ENCODE measurements at regions not wholly inside any gene's neighbourhood (a gene's known extent, or its start where the extent isn't known, plus 50 kb on each side); places are given as distances from the start of the nearest gene placed in this dataset.

DNA sequence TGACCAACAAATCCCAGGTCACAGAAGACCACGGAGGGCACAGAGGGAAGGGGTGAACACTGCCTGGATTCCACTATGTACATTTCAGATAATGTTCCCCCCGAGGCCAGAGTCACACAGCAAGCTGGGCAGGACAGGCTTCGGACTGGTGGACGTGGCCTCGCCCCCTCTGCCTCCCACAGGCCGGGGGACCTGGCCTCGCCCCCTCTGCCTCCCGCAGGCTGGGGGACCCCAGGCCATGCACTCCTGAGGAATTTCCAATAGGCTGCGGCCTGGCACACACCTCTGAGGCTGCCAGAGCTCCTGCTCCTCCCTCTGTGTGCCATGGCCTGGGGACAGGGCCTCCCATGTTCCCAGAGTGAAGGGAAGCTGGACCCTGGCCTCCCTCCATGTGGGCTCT, 1352.8 kb downstream of the BRD1 start:
- Histone ChIP-seq H2AFZ (ENCODE audit: low read depth, low read length, poor library complexity, severe bottlenecking) (no peak overlapping the region), H4K20me1 (ENCODE audit: insufficient read depth) (no peaks in the 10 kb centered on the region), H3K4me2 (ENCODE audit: low read length) (no peak overlapping the region), H3K79me2 (ENCODE audit: insufficient read depth, low read length) (no peaks in the 10 kb centered on the region), H3K9ac (ENCODE audit: low read length) (no peak overlapping the region), H3K9me2 (ENCODE audit: insufficient read depth) (no peaks in the 10 kb centered on the region), H3K4me3 (replicated peaks in 1 of 2; ENCODE audit: low read depth in 1 of 2, low read length in 2 of 2) (no peak overlapping the region), H3K27ac (ENCODE audit: low read depth, low read length) (no peak overlapping the region), H3K9me3 (ENCODE audit: control insufficient read depth in 1 of 2, insufficient read depth in 1 of 2, low read depth in 1 of 2, low read length in 2 of 2) (no peaks in the 10 kb centered on the region), H3K36me3 (ENCODE audit: control insufficient read depth in 1 of 2, insufficient read depth in 2 of 2, low read length in 2 of 2) (no peaks in the 10 kb centered on the region), H3K4me1 (ENCODE audit: control insufficient read depth in 1 of 2, insufficient read depth in 2 of 2, low read length in 2 of 2) (no peaks in the 10 kb centered on the region), H3K27me3 (ENCODE audit: insufficient read depth, low read length) (0 out of 2 replicates have a peak, but pooled peaks cover 4% of the 10 kb centered on the region)
- ATAC-seq (no peak), DNase-seq (ENCODE audit: low read depth, low spot score) (no peak)
- intact Hi-C loops (cut with micrococcal nuclease) = no loop called here
- ChIA-PET CTCF (no interaction called here), POLR2A (no interaction called here), RAD21 (ENCODE audit: low non-redundant PET in 1 of 2, low total read pairs in 2 of 2, uncharacterized antibody in 2 of 2, unreplicated experiment in 2 of 2) (no interaction called here)
- no peak for TF ChIP-seq CEBPB (IDR thresholded peaks at IDR 0.05; ENCODE audit: low read depth)
- no peak for TF ChIP-seq SRF (IDR thresholded peaks at IDR 0.05; ENCODE audit: low read depth)
- TF ChIP-seq EZH2phosphoT487 (IDR thresholded peaks at IDR 0.05; ENCODE audit: borderline replicate concordance) = no peak
- TF ChIP-seq ATF3 (IDR thresholded peaks at IDR 0.05) = no peak
- TF ChIP-seq, protein P1, sequence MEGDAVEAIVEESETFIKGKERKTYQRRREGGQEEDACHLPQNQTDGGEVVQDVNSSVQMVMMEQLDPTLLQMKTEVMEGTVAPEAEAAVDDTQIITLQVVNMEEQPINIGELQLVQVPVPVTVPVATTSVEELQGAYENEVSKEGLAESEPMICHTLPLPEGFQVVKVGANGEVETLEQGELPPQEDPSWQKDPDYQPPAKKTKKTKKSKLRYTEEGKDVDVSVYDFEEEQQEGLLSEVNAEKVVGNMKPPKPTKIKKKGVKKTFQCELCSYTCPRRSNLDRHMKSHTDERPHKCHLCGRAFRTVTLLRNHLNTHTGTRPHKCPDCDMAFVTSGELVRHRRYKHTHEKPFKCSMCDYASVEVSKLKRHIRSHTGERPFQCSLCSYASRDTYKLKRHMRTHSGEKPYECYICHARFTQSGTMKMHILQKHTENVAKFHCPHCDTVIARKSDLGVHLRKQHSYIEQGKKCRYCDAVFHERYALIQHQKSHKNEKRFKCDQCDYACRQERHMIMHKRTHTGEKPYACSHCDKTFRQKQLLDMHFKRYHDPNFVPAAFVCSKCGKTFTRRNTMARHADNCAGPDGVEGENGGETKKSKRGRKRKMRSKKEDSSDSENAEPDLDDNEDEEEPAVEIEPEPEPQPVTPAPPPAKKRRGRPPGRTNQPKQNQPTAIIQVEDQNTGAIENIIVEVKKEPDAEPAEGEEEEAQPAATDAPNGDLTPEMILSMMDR (IDR thresholded peaks at IDR 0.05 in 2 of 3, conservative IDR thresholded peaks at IDR 0.05 in 1 of 3; ENCODE audit: borderline replicate concordance in 1 of 3, insufficient read depth in 1 of 3, low read depth in 2 of 3, low read length in 2 of 3) = no peak
- no peak for TF ChIP-seq POLR2A (IDR thresholded peaks at IDR 0.05; ENCODE audit: borderline replicate concordance, extremely low read depth, insufficient read depth, insufficient read length)
- no peak for TF ChIP-seq CBX3 (IDR thresholded peaks at IDR 0.05; ENCODE audit: low read depth)
- TF ChIP-seq, protein P2, sequence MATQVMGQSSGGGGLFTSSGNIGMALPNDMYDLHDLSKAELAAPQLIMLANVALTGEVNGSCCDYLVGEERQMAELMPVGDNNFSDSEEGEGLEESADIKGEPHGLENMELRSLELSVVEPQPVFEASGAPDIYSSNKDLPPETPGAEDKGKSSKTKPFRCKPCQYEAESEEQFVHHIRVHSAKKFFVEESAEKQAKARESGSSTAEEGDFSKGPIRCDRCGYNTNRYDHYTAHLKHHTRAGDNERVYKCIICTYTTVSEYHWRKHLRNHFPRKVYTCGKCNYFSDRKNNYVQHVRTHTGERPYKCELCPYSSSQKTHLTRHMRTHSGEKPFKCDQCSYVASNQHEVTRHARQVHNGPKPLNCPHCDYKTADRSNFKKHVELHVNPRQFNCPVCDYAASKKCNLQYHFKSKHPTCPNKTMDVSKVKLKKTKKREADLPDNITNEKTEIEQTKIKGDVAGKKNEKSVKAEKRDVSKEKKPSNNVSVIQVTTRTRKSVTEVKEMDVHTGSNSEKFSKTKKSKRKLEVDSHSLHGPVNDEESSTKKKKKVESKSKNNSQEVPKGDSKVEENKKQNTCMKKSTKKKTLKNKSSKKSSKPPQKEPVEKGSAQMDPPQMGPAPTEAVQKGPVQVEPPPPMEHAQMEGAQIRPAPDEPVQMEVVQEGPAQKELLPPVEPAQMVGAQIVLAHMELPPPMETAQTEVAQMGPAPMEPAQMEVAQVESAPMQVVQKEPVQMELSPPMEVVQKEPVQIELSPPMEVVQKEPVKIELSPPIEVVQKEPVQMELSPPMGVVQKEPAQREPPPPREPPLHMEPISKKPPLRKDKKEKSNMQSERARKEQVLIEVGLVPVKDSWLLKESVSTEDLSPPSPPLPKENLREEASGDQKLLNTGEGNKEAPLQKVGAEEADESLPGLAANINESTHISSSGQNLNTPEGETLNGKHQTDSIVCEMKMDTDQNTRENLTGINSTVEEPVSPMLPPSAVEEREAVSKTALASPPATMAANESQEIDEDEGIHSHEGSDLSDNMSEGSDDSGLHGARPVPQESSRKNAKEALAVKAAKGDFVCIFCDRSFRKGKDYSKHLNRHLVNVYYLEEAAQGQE (IDR thresholded peaks at IDR 0.05; ENCODE audit: low read depth) = no peak
- TF ChIP-seq, protein P3, sequence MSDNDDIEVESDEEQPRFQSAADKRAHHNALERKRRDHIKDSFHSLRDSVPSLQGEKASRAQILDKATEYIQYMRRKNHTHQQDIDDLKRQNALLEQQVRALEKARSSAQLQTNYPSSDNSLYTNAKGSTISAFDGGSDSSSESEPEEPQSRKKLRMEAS (IDR thresholded peaks at IDR 0.05) = no peak
- TF ChIP-seq TCF7L2 (IDR thresholded peaks at IDR 0.05; ENCODE audit: borderline replicate concordance, extremely low read depth, insufficient read depth, insufficient read length) = no peak
- TF ChIP-seq FOSL1 (IDR thresholded peaks at IDR 0.05; ENCODE audit: low read depth) = no peak
- TF ChIP-seq POLR2AphosphoS5 (IDR thresholded peaks at IDR 0.05; ENCODE audit: low read depth, low read length) = no peak
- TF ChIP-seq JUND (IDR thresholded peaks at IDR 0.05) = no peak
- TF ChIP-seq ZFX (IDR thresholded peaks at IDR 0.05) = no peak
- TF ChIP-seq EGR1 (IDR thresholded peaks at IDR 0.05; ENCODE audit: low read depth) = no peak
- no peak for TF ChIP-seq RAD21 (IDR thresholded peaks at IDR 0.05; ENCODE audit: low read depth)
- no peak for TF ChIP-seq SIN3A (IDR thresholded peaks at IDR 0.05; ENCODE audit: low read depth)
- BruUV-seq (replicated peaks) = no TSS peak
